ENCODE measurements at regions not wholly inside any gene's neighbourhood (a gene's known extent, or its start where the extent isn't known, plus 50 kb on each side); places are given as distances from the start of the nearest gene placed in this dataset.

DNA sequence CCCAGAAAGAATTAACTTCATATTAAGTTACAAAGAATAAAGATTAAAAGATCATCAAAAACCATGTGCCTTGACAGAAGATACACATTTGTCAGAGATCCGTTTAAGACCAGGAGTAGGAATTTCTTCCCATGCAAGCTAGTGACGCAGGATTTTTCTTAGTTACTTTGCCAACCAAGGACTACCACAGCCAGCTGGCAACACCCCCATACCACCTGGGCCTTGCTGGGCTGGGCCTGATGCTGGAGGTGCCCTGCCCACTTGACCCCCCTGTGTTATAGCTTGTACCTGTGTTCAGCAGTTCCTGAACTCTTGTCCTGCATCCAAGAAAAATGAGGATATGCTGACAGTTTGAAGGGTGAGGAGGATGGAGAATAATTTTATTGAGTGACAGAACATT is 290.9 kb upstream of the SMC2 start:
- no peak for TF ChIP-seq CTCF (conservative IDR thresholded peaks at IDR 0.05; ENCODE audit: low read depth, low read length)
- TF ChIP-seq EZH2phosphoT487 (IDR thresholded peaks at IDR 0.05; ENCODE audit: borderline replicate concordance, low read length) = no peak
- TF ChIP-seq EZH2 (IDR thresholded peaks at IDR 0.05; ENCODE audit: low read length, unreplicated experiment) = no peak
